ENCODE measurements at regions not wholly inside any gene's neighbourhood (a gene's known extent, or its start where the extent isn't known, plus 50 kb on each side); places are given as distances from the start of the nearest gene placed in this dataset.

DNA sequence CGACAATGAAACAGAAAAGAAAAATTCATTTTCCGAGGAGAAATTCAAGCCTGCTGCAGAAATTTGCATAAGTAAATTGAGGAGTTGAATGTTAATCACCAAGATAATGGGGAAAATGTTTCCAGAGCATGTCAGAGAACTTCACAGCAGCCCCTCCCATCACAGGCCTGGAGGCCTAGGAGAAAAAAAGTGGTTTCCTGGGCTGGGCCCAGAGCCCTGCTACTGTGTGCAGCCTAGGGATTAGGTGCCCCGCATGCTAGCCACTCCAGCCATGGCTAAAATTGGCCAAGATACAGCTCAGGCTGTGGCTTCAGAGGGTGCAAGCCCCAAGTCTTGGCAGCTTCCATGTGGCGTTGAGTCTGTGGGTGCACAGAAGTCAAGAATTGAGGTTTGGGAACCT lies 82.7 kb upstream of the EFNA5 start:
- H3K27me3 Mint-ChIP-seq: peaks cover 4% of the 10 kb centered on the region
- H3K4me1 ChIP-seq (ENCODE audit: control insufficient read depth in 2 of 2, insufficient read depth in 2 of 2, low read length in 2 of 2): no peaks in the 10 kb centered on the region
- WGBS (ENCODE audit: insufficient coverage): 100% methylated on average over 3 of the region's 4 CpGs

GRCh38 chr5:107744418-107745330 lies 73.9 kb upstream of the EFNA5 start:
- Mint-ChIP-seq H3K9me3 (ENCODE audit: insufficient read depth) (no peaks in the 10 kb centered on the region), H3K27ac (no peak overlapping the region), H3K27me3 (no peaks in the 10 kb centered on the region), H3K4me3 (no peak overlapping the region), H3K4me1 (no peaks in the 10 kb centered on the region)
- Histone ChIP-seq H3K9me3 (ENCODE audit: control extremely low read depth in 1 of 3, control insufficient read depth in 2 of 3, insufficient read depth in 1 of 3, low read length in 2 of 3) (no peaks in the 10 kb centered on the region), H3K79me2 (ENCODE audit: control insufficient read depth, insufficient read depth, low read length) (no peaks in the 10 kb centered on the region), H3K4me2 (replicated peaks; ENCODE audit: low read depth, low read length, poor library complexity, severe bottlenecking) (no peak overlapping the region), H3K9ac (ENCODE audit: low read length) (no peak overlapping the region), H3K4me3 (ENCODE audit: control extremely low read depth in 1 of 5, extremely low read depth in 1 of 5, insufficient read depth in 1 of 5, low read depth in 2 of 5, low read length in 4 of 5) (no peak overlapping the region), H3K27ac (ENCODE audit: low read length in 2 of 2) (no peak overlapping the region), H3K4me1 (ENCODE audit: control insufficient read depth in 2 of 2, insufficient read depth in 2 of 2, low read length in 2 of 2) (no peaks in the 10 kb centered on the region), H3K27me3 (replicated peaks in 1 of 4; ENCODE audit: control extremely low read depth in 1 of 4, control insufficient read depth in 3 of 4, insufficient read depth in 4 of 4, low read length in 3 of 4) (no peaks in the 10 kb centered on the region), H3K36me3 (replicated peaks in 1 of 2; ENCODE audit: control extremely low read depth in 1 of 2, control insufficient read depth in 1 of 2, extremely low read depth in 1 of 2, insufficient read depth in 2 of 2, low read length in 1 of 2) (no peaks in the 10 kb centered on the region), H2AFZ (ENCODE audit: insufficient read depth, low read depth, low read length, poor library complexity, severe bottlenecking) (no peak overlapping the region), H4K20me1 (ENCODE audit: control insufficient read depth, insufficient read depth, low read length, poor library complexity, severe bottlenecking) (no peaks in the 10 kb centered on the region)
- intact Hi-C loops (cut with micrococcal nuclease): no loop called here
- WGBS (ENCODE audit: insufficient coverage): no CpG with 5 or more reads among the region's 5 CpGs
- no peak for TF ChIP-seq EZH2 (IDR thresholded peaks at IDR 0.05; ENCODE audit: borderline replicate concordance, insufficient read depth, low read depth, low read length, poor library complexity, severe bottlenecking)
- TF ChIP-seq, protein P1, sequence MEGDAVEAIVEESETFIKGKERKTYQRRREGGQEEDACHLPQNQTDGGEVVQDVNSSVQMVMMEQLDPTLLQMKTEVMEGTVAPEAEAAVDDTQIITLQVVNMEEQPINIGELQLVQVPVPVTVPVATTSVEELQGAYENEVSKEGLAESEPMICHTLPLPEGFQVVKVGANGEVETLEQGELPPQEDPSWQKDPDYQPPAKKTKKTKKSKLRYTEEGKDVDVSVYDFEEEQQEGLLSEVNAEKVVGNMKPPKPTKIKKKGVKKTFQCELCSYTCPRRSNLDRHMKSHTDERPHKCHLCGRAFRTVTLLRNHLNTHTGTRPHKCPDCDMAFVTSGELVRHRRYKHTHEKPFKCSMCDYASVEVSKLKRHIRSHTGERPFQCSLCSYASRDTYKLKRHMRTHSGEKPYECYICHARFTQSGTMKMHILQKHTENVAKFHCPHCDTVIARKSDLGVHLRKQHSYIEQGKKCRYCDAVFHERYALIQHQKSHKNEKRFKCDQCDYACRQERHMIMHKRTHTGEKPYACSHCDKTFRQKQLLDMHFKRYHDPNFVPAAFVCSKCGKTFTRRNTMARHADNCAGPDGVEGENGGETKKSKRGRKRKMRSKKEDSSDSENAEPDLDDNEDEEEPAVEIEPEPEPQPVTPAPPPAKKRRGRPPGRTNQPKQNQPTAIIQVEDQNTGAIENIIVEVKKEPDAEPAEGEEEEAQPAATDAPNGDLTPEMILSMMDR (IDR thresholded peaks at IDR 0.05): no peak
- ChIA-PET CTCF (no interaction called here), POLR2A (no interaction called here)
- ATAC-seq (ENCODE audit: low read depth) (no peak), DNase-seq (no peak)

More for the DNA sequence above, 82.7 kb upstream of the EFNA5 start:
- POLR2A ChIA-PET: no interaction called here
- peaks cover 6% of the 10 kb centered on the region for H3K9me3 Mint-ChIP-seq (ENCODE audit: insufficient read depth)
- H3K36me3 ChIP-seq (replicated peaks in 1 of 2; ENCODE audit: control extremely low read depth in 1 of 2, control insufficient read depth in 1 of 2, extremely low read depth in 1 of 2, insufficient read depth in 2 of 2, low read length in 1 of 2): no peaks in the 10 kb centered on the region
- no peak overlapping the region for H3K4me3 Mint-ChIP-seq
- no peaks in the 10 kb centered on the region for H3K27me3 ChIP-seq (replicated peaks in 1 of 4; ENCODE audit: control extremely low read depth in 1 of 4, control insufficient read depth in 3 of 4, insufficient read depth in 4 of 4, low read length in 3 of 4)
- peaks cover 0 to 4% (median 0%) of the 10 kb centered on the region in 3 donors for H3K9me3 ChIP-seq (ENCODE audit: control extremely low read depth in 1 of 3, control insufficient read depth in 2 of 3, insufficient read depth in 1 of 3, low read length in 2 of 3)
- ATAC-seq (ENCODE audit: low read depth) (no peak), DNase-seq (no peak)
- H3K4me3 ChIP-seq (ENCODE audit: control extremely low read depth in 1 of 5, extremely low read depth in 1 of 5, insufficient read depth in 1 of 5, low read depth in 2 of 5, low read length in 4 of 5): no peak overlapping the region
- no peak overlapping the region for H3K27ac ChIP-seq (ENCODE audit: low read length in 2 of 2)
- H3K4me1 Mint-ChIP-seq: no peaks in the 10 kb centered on the region
- no peak overlapping the region for H2AFZ ChIP-seq (ENCODE audit: insufficient read depth, low read depth, low read length, poor library complexity, severe bottlenecking)
- no peaks in the 10 kb centered on the region for H3K79me2 ChIP-seq (ENCODE audit: control insufficient read depth, insufficient read depth, low read length)
- no peak overlapping the region for H3K9ac ChIP-seq (ENCODE audit: low read length)
- intact Hi-C loops (cut with micrococcal nuclease): no loop called here
- H4K20me1 ChIP-seq (ENCODE audit: control insufficient read depth, insufficient read depth, low read length, poor library complexity, severe bottlenecking): no peaks in the 10 kb centered on the region
- CTCF ChIA-PET: no interaction called here
- no peak overlapping the region for H3K4me2 ChIP-seq (replicated peaks; ENCODE audit: low read depth, low read length, poor library complexity, severe bottlenecking)
- H3K27ac Mint-ChIP-seq: no peak overlapping the region
- TF ChIP-seq EZH2 (IDR thresholded peaks at IDR 0.05; ENCODE audit: borderline replicate concordance, insufficient read depth, low read depth, low read length, poor library complexity, severe bottlenecking): no peak
- TF ChIP-seq, protein P1 (IDR thresholded peaks at IDR 0.05): no peak
